GM18520 (cell line): ENCODE measurements at regions not wholly inside any gene's neighbourhood (a gene's known extent, or its start where the extent isn't known, plus 50 kb on each side); places are given as distances from the start of the nearest gene placed in this dataset.
A peak's percentile ranks its signal among the peaks of the same experiment; 100 is the strongest.
"Not testable (repeated sequence)": the region's sequence is repeated elsewhere in the genome, so short reads cannot be mapped to it uniquely, and the experiment has no call there.

Experiments
- ATAC-seq: cut with Tn5 transposase; IDR thresholded peaks from one replicate; pipeline ENCODE4 v1.9.1; 2021; ENCODE audit not compliant: unreplicated experiment

- ATAC-seq, result not testable (repeated sequence)
These were observed 109.4 kb upstream of the SGIP1 start for GRCh38 chr1:66424530-66424929.

- no peak for ATAC-seq
These were observed 107.6 kb upstream of the SGIP1 start for GRCh38 chr1:66426239-66426853.

GRCh38 chr1:66430815-66431214, 103.1 kb upstream of the SGIP1 start:
- not testable (repeated sequence) for ATAC-seq

- ATAC-seq, result no peak
These were observed 102.0 kb upstream of the SGIP1 start for GRCh38 chr1:66431999-66432398.

- ATAC-seq, result no peak
These were observed 100.3 kb upstream of the SGIP1 start for GRCh38 chr1:66433611-66434010.

DNA sequence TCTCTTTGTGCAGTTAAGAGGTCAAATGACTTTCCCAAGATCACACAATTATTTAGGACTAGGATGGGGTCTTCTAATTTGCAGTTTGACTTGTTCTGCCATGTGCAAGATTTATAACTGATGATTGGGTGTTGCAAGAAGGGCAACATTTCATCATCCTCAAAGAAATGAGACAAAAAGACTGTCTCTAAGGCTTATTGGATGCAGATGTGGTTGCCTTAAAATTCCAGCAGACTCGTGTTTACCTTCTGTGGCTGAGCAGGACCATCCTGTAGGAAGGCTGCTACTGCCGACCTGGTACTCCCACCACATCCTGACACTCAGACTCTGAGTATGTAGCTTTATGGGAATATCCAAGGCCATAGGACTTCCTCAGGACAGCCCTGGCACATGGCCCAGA, 99.9 kb upstream of the SGIP1 start:
- no peak for ATAC-seq

- ATAC-seq, result no peak
These were observed 98.4 kb upstream of the SGIP1 start for GRCh38 chr1:66435541-66435940.

DNA sequence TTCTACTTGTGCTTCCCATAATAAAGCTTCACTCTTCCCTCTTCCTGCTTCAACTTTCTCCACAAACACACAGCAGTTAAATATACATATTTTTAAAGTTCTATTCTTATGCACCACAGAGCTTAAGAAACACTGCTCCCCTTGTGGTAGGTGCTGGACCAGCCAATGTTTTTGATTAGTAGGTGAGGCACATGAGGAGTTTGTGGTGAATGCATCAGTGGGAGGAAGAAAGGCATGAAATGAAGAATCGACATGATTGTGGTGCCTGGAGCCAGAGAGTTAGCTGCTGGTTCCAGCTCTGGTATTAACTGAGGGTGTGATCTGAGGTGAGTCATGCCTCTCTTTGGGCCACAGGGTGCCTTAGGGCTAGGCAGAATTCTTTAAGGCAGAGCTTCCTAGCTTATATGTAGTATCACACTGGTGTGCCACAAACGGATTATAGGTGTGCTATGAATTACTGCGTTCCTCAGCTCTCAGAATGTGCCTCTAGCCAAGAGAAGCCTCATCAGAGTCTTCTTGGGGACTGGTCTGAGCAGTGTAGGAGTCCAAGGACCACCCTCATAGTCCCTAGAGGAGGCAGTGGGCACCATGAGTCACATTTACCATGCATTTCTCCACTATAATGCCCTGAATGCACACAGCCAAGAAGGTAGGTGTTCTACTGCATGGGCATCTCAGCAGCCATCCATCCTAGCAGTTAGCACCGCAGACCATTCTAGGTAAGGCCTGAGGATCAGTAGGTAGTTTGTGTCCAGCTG, 97.4 kb upstream of the SGIP1 start:
- peak; percentile 60 for ATAC-seq

DNA sequence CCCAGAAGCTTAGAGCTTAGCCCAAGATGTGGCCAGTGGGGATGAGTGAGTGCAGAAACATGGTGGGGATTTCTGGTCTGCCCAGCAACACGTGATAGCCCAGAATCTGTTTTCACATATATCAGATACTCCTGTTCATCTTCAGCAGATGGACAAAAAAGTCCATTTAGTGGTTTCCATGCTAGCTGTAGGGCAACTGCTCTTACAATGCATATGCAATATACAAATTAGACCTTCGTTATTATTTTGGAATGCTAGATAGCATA, 96.9 kb upstream of the SGIP1 start:
- ATAC-seq, result no peak

- no peak for ATAC-seq
These were observed 95.9 kb upstream of the SGIP1 start for GRCh38 chr1:66438062-66438461.

GRCh38 chr1:66438501-66438900, 95.5 kb upstream of the SGIP1 start:
- ATAC-seq, result no peak

GRCh38 chr1:66439031-66439740, 94.8 kb upstream of the SGIP1 start:
- peak; percentile 59 for ATAC-seq

DNA sequence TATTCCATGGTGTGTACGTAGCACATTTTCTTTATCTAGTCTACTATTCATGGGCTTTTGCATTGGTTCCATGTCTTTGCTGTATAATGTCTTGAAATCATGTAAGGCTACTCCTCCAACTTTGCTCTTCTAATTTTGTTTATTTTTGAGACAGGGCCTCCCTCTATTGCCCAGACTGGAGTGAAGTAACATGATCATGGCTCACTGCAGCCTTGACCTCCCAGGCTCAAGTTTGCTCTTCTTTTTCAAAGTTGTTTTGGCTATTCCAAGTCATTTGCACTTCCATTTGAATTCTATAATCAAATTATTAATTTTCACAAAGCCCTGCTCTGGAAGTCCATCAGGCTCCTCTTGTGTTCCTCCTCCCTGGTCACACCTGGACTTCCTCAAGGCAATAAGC, 90.2 kb upstream of the SGIP1 start:
- ATAC-seq, result no peak

- no peak for ATAC-seq
These were observed 89.3 kb upstream of the SGIP1 start for GRCh38 chr1:66444438-66445265.

GRCh38 chr1:66445492-66446181, 88.3 kb upstream of the SGIP1 start:
- peak; percentile 75 for ATAC-seq

DNA sequence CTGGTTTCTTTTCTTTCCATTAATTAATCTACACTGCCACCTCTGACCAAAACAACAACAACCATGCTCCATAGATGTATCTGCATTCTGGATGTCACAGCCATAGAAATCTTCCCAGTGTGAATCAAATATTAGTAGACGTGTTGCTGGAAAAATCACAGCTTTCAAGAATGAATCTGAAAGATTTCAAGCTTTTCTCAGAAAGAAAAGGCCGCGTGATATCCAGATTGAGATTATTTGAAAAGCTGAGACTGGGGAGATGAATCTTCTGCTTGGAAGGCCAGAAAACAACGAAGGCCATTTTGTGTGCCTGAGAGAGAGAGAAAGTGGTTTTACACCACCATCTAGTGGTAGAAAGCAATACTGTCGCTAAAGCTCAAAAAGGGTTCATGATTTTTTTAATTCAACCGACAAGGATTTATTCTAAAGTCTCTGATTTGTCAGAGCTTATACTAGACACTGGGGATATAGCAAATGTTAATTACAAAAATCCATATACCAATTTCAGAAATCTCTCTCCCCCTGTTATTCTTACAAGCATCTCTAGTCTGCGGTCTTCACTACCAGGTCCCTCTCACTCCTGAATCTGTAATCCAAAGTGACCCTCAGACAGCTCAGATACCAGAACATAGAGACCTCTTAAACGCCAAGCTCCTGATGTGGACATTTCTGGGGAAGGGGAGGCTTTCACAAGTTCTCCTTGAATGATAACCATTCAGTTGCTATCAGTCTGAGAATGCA, 87.5 kb upstream of the SGIP1 start:
- ATAC-seq, result no peak

DNA sequence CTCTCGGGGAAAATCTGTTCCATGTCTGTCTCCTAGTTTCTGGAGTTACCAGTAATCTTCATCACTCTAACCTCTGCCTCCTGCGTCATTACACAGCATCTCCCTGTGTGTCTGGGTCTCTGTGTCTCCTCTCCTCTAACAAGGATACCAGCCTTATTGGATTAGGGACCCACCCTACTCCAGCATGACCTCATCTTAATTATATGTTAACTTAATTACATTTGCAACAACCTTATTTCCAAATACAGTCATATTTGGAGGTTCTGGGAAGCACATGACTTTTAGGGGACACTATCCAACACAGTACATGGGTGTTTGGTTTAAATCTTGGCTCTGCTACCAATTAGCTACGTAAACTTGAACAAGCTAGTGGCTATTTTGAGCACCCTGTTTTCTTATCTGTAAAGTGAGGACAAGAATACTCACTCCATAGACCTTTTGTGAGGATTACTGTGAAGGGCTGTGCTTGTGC, 83.9 kb upstream of the SGIP1 start:
- ATAC-seq, result no peak

- no peak for ATAC-seq
These were observed 83.1 kb upstream of the SGIP1 start for GRCh38 chr1:66450847-66451246.

GRCh38 chr1:66452162-66452561, 81.8 kb upstream of the SGIP1 start:
- no peak for ATAC-seq

DNA sequence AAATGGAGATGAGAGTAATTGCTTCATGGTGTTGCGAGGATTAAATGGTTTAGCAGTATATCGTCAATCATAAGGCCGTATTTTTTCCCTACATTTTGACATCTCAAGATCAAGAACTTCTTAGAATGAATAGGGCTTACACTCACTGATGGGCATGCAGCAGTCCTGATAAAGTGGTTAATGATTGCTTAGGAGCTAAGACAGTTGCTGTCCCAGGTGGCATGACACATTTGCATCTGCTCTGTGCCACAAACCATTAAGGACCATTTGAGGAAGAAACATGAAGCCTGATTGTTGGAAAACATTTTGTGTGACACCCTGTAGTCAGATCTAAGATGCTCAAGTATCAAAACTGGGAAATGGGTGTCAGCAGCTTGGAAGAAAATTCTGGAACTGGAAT, 81.0 kb upstream of the SGIP1 start:
- no peak for ATAC-seq
